ENCODE measurements at regions not wholly inside any gene's neighbourhood (a gene's known extent, or its start where the extent isn't known, plus 50 kb on each side); places are given as distances from the start of the nearest gene placed in this dataset.

GRCh38 chr1:69058454-69058853, 509.3 kb upstream of the LRRC7 start:
- TF ChIP-seq CTCF (IDR thresholded peaks at IDR 0.05 in 8 of 11, conservative IDR thresholded peaks at IDR 0.05 in 3 of 11) (no peak), POLR2A (IDR thresholded peaks at IDR 0.05) (no peak), POLR2AphosphoS5 (IDR thresholded peaks at IDR 0.05) (no peak)
